Fibroblast of pulmonary artery (primary cell): ENCODE measurements at regions not wholly inside any gene's neighbourhood (a gene's known extent, or its start where the extent isn't known, plus 50 kb on each side); places are given as distances from the start of the nearest gene placed in this dataset.

Source experiments
- DNase-seq: peaks from one replicate; pipeline ENCODE4 v3.0.0-alpha.2; 2010; ENCODE audit warnings: low read depth
- H3K4me3 ChIP-seq: replicated peaks from 2 replicates; pipeline ENCODE4 v1.5.1; 2011; ENCODE audit warnings: low read depth, mild to moderate bottlenecking, control low read depth, low read length, moderate library complexity
- TF ChIP-seq, protein P1 (sequence below): IDR thresholded peaks from 2 replicates; pipeline ENCODE4 v1.5.1; 2011; ENCODE audit warnings: mild to moderate bottlenecking, control low read depth, low read length, inconsistent platforms; ENCODE audit errors: missing control alignments

DNA sequence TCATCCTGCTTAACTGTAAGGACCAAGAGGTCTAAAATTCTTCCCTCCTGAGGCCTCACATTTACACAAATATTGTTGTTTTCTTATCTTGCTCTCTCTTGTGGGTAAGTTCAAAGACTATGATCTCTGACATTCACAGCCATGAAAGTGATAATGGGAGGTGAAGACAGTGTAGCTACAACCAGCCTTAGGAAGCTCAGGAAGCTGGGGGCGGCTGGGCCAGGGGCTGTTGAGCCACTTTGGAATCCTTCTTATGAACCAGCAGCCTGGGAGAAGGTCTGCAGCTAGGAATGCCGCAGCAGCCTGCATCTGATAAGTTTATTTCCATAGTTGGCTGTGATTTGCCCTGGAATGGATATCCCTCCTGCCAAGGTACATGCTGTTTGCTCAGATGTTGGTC, 316.2 kb downstream of the STIM2 start:
- DNase-seq, result no peak
- TF ChIP-seq, protein P1, sequence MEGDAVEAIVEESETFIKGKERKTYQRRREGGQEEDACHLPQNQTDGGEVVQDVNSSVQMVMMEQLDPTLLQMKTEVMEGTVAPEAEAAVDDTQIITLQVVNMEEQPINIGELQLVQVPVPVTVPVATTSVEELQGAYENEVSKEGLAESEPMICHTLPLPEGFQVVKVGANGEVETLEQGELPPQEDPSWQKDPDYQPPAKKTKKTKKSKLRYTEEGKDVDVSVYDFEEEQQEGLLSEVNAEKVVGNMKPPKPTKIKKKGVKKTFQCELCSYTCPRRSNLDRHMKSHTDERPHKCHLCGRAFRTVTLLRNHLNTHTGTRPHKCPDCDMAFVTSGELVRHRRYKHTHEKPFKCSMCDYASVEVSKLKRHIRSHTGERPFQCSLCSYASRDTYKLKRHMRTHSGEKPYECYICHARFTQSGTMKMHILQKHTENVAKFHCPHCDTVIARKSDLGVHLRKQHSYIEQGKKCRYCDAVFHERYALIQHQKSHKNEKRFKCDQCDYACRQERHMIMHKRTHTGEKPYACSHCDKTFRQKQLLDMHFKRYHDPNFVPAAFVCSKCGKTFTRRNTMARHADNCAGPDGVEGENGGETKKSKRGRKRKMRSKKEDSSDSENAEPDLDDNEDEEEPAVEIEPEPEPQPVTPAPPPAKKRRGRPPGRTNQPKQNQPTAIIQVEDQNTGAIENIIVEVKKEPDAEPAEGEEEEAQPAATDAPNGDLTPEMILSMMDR, result no peak
- no peak overlapping the region for H3K4me3 ChIP-seq

DNA sequence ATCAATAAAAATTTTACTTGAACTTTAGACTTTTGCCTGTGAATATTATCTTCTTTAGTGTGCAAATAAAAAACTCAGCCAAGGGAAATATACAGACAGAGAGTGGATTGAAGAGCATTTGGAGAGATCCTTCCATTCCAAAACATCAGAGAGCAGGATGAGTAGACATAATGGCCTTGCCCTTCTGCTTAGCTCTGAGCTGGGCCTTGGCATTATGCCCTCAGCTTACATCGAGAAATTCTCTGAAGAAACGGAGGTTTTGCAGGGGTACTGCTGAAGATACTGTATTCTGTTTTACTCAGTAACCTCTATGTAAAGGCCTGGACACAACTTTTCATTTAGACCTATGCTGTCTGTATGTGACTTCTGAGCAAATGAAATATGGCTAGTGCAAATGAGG, 317.4 kb downstream of the STIM2 start:
- TF ChIP-seq, protein P1, result no peak
- no peak for DNase-seq
- no peak overlapping the region for H3K4me3 ChIP-seq

DNA sequence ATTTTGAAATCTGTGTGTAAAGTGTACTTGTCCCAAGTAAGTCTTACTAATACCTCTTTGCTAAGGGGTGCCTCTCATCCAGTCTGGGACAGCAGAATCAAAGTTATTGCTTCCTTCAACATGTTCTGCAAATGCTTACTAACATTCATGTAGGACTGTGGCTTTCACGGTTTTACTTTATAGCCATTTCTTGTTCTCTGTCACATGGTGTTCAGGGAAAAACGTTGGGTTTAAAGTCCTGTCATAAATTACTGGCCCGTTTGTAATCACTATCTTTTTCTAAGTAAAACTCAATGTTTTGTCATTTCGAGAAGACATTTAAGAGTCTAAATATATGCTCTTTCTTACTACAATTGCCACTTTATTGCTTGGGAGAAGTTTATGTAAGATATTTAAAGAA, 321.1 kb downstream of the STIM2 start:
- DNase-seq, result no peak
- TF ChIP-seq, protein P1, result no peak
- H3K4me3 ChIP-seq, result no peak overlapping the region

DNA sequence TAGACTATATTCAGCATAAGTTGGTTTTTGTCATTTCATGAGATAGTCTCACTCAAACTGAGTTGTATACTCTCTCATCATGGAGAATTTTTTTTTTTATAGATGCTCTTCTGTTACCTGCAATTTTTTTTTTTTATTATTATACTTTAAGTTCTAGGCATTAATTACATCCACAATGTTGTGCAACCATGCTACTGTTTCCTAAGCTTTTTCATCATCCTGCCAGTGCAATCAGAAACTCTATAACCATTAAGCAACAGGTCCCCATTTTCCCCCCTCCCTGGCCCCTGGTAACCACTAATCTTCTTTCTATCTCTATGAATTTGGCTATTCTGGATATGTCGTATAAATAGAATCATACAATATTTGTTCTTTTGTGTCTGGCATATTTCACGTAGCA, 321.6 kb downstream of the STIM2 start:
- no peak overlapping the region for H3K4me3 ChIP-seq
- TF ChIP-seq, protein P1, result no peak
- DNase-seq, result no peak

DNA sequence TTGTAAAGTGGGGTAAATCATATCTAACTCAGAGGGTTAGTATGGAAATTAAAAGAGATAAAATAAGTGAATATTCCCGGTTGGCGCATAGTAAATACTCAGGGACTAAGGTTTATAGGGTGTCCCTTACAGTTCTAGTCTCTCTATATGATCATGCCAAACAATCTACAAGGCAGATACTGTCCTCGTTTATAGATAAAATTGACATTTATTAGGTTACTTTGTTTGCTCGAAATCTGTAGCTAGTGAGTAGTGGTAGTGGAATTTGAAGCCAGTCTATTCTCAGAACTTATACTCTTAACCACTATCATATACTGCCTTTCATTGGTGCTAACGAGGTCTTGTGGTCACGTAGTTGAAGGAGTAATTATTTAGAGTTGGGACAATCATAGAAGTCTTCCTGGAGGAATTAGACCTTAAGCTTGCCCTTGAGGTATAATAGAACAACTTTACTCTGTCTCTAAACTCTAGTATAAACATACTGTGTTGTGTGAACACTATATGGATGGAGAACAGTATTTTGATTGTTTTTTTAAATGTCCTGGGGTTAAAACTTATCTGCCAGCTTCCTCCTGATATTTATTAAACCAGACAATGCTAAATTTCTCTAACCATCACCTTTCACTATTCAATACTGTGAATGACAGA, 324.0 kb downstream of the STIM2 start:
- no peak for DNase-seq
- H3K4me3 ChIP-seq, result no peak overlapping the region
- TF ChIP-seq, protein P1, result no peak

DNA sequence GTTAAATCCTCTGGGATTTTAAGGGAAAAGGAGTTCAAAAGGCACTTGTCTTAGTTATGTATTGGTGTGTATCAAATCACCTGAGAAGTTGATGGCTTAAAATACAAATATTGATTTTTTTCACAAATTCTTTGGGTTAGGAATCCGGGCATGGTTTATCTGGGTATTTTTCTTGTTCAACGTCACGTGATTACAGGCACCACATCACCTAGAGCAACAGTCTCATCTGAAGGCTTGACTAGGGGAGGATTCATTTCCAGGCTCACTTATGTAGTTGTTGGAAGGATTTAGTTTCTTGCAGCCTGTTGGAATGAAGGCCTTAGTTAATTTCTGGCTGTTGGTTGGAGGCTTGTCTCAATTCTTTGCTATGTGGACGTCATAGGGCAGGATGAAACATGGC, 326.1 kb downstream of the STIM2 start:
- H3K4me3 ChIP-seq, result no peak overlapping the region
- DNase-seq, result no peak
- TF ChIP-seq, protein P1, result no peak

DNA sequence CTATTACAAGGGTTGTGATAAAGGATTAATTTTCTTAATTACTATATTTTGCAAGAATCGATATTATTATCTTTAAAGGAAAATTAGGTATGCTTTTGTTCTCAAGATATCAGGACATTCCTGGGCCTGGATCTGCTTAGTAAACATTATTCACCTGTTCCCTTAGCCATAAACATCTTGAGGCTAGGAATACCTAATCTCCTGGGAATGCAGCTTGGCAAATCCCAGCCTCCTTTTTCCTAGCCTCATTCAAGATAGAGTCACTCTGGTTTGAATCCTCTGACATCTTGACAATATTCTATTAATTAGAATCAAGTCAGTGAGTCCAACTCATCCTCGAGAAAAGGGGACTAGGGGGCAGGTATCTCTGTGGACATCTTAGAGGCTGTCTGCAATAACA, 327.1 kb downstream of the STIM2 start:
- TF ChIP-seq, protein P1, result no peak
- no peak overlapping the region for H3K4me3 ChIP-seq
- DNase-seq, result no peak
